Stomach (tissue), 8 donors: ENCODE measurements at regions not wholly inside any gene's neighbourhood (a gene's known extent, or its start where the extent isn't known, plus 50 kb on each side); places are given as distances from the start of the nearest gene placed in this dataset.

ENCODE experiments used
- DNase-seq, 2 donors: peaks; one replicate each; pipeline versions ENCODE4 v3.0.0 to v3.0.0-alpha.2; 2013 to 2019
- H3K27ac ChIP-seq, 5 donors: fragments of 200-600 bp in 4 of 5; sonication (generic) in 4 of 5; one replicate each; pipeline ENCODE4 v1.5.1; 2013 to 2019; ENCODE audit warnings: mild to moderate bottlenecking in 1 of 5, moderate library complexity in 1 of 5
- H3K27me3 ChIP-seq, 3 donors: fragments of 200-600 bp; sonication (generic); one replicate each; pipeline ENCODE4 v1.5.1; 2017 to 2019; ENCODE audit warnings: mixed run types in 1 of 3
- H3K36me3 ChIP-seq, 4 donors: fragments of 200-600 bp; sonication (generic); 1 replicate in 3 of 4; 2 replicates in 1 of 4; pipeline ENCODE4 v1.5.1; 2016 to 2019
- H3K4me1 ChIP-seq, 4 donors: fragments of 200-600 bp; sonication (generic); one replicate each; pipeline ENCODE4 v1.5.1; 2016 to 2019
- H3K4me3 ChIP-seq, 4 donors: fragments of 200-600 bp; sonication (generic) in 3 of 4; one replicate each; pipeline ENCODE4 v1.5.1; 2016 to 2019; ENCODE audit warnings: mild to moderate bottlenecking in 1 of 4
- H3K9me3 ChIP-seq, 4 donors: fragments of 200-600 bp; sonication (generic); one replicate each; pipeline ENCODE4 v1.5.1; 2016 to 2019
- CTCF ChIP-seq, 7 experiments: fragments of 450-650 bp in 4 of 7; fragments of 200-600 bp in 3 of 7; sonication (generic) in 3 of 7; IDR thresholded peaks; one replicate each; pipeline ENCODE4 v1.5.1; 2016 to 2019; ENCODE audit warnings: antibody characterized with exemption in 7 of 7, control low read depth in 2 of 7, mild to moderate bottlenecking in 1 of 7
- EP300 ChIP-seq: sonication (generic); formaldehyde crosslinking; IDR thresholded peaks from one replicate; pipeline ENCODE4 v1.6.1; 2017; ENCODE audit warnings: antibody characterized with exemption
- POLR2A ChIP-seq, 4 donors: fragments of 450-650 bp; IDR thresholded peaks; one replicate each; pipeline ENCODE4 v1.6.1; 2016; ENCODE audit warnings: antibody characterized with exemption in 4 of 4, control low read depth in 2 of 4, mild to moderate bottlenecking in 1 of 4, moderate library complexity in 1 of 4
- POLR2AphosphoS5 ChIP-seq, 3 donors: sonication (generic); formaldehyde crosslinking; IDR thresholded peaks; one replicate each; pipeline ENCODE4 v1.6.1; 2016; ENCODE audit warnings: antibody characterized with exemption in 3 of 3
- WGBS, 5 donors: extraction: QIAGEN DNeasy Blood & Tissue Kit in 3 of 5; methylation state at CpG; one replicate each; pipeline versions ENCODE4 v1.1.5 to v1.1.7; 2013 to 2018; 5-methylcytosine and 5-hydroxymethylcytosine counted together
- intact Hi-C: fragments of 100-400 bp; cut with DNase I; formaldehyde crosslinking; loops from one replicate; pipeline ENCODE4 v1.15.1; 2023; ENCODE audit warnings: low total_unique reads
- donor health status: healthy with polysubstance abuse.
- donor health status: Bipolar disorder and iron deficiency.
- donor health status: healthy.

GRCh38 chr2:74045454-74045853 is 60.7 kb downstream of the TET3 start:
- 52 to 80% (median 64%) methylated on average over 4 to 5 of the region's 5 CpGs for WGBS, 5 donors
- intact Hi-C loops: no loop called here
- no peak overlapping the region for H3K27ac ChIP-seq

GRCh38 chr2:74046441-74046840 is 61.7 kb downstream of the TET3 start:
- TF ChIP-seq POLR2A (IDR thresholded peaks at IDR 0.05) (no peak), CTCF (IDR thresholded peaks at IDR 0.05) (no peak), EP300 (no peak), POLR2AphosphoS5 (IDR thresholded peaks at IDR 0.05) (no peak)
- Histone ChIP-seq H3K36me3 (peaks cover 16 to 39% (median 35%) of the 10 kb centered on the region in 4 donors), H3K9me3 (no peaks in the 10 kb centered on the region), H3K27me3 (no peaks in the 10 kb centered on the region), H3K4me1 (peaks cover 0 to 29% (median 14%) of the 10 kb centered on the region in 4 donors), H3K4me3 (no peak overlapping the region), H3K27ac (no peak overlapping the region)
- WGBS, 5 donors: 93 to 96% (median 94%) methylated on average over 11 to 17 of the region's 17 CpGs
- intact Hi-C loops: no loop called here
- no peak for DNase-seq

More at GRCh38 chr2:74045454-74045853, 60.7 kb downstream of the TET3 start:
- peaks cover 16 to 39% (median 35%) of the 10 kb centered on the region in 4 donors for H3K36me3 ChIP-seq
- no peak overlapping the region for H3K4me3 ChIP-seq
- TF ChIP-seq EP300 (no peak), CTCF (IDR thresholded peaks at IDR 0.05) (no peak), POLR2AphosphoS5 (IDR thresholded peaks at IDR 0.05) (no peak), POLR2A (IDR thresholded peaks at IDR 0.05) (no peak)
- no peaks in the 10 kb centered on the region for H3K27me3 ChIP-seq
- no peaks in the 10 kb centered on the region for H3K9me3 ChIP-seq
- H3K4me1 ChIP-seq: peaks cover 0 to 39% (median 14%) of the 10 kb centered on the region in 4 donors
- no peak for DNase-seq

GRCh38 chr2:74047152-74047551 is 62.4 kb downstream of the TET3 start:
- no peaks in the 10 kb centered on the region for H3K27me3 ChIP-seq
- H3K4me3 ChIP-seq: no peak overlapping the region
- peaks cover 16 to 39% (median 37%) of the 10 kb centered on the region in 4 donors for H3K36me3 ChIP-seq
- H3K4me1 ChIP-seq: peaks cover 0 to 29% (median 12%) of the 10 kb centered on the region in 4 donors
- no peaks in the 10 kb centered on the region for H3K9me3 ChIP-seq
- DNase-seq: no peak
- intact Hi-C loops: no loop called here
- TF ChIP-seq CTCF (IDR thresholded peaks at IDR 0.05): no peak
- no peak for TF ChIP-seq EP300
- TF ChIP-seq POLR2A (IDR thresholded peaks at IDR 0.05): no peak
- TF ChIP-seq POLR2AphosphoS5 (IDR thresholded peaks at IDR 0.05): no peak
- 94 to 98% (median 96%) methylated on average over 14 of the region's 14 CpGs for WGBS, 5 donors
- H3K27ac ChIP-seq: no peak overlapping the region

- H3K4me1 ChIP-seq: peaks cover 0 to 25% (median 6%) of the 10 kb centered on the region in 4 donors
- intact Hi-C loops: no loop called here
- 66 to 88% (median 75%) methylated on average over 6 to 7 of the region's 7 CpGs for WGBS, 5 donors
- H3K9me3 ChIP-seq: no peaks in the 10 kb centered on the region
- peak; percentile 31 to 40 for DNase-seq
- no peak for TF ChIP-seq POLR2AphosphoS5 (IDR thresholded peaks at IDR 0.05)
- no peak for TF ChIP-seq CTCF (IDR thresholded peaks at IDR 0.05)
- no peak for TF ChIP-seq POLR2A (IDR thresholded peaks at IDR 0.05)
- TF ChIP-seq EP300: no peak
- H3K27ac ChIP-seq: no peak overlapping the region
- no peak overlapping the region for H3K4me3 ChIP-seq
- H3K36me3 ChIP-seq: peaks cover 16 to 39% (median 37%) of the 10 kb centered on the region in 4 donors
- H3K27me3 ChIP-seq: no peaks in the 10 kb centered on the region
These were observed 63.4 kb downstream of the TET3 start for GRCh38 chr2:74048147-74048546.
